ENCODE measurements at regions not wholly inside any gene's neighbourhood (a gene's known extent, or its start where the extent isn't known, plus 50 kb on each side); places are given as distances from the start of the nearest gene placed in this dataset.

DNA sequence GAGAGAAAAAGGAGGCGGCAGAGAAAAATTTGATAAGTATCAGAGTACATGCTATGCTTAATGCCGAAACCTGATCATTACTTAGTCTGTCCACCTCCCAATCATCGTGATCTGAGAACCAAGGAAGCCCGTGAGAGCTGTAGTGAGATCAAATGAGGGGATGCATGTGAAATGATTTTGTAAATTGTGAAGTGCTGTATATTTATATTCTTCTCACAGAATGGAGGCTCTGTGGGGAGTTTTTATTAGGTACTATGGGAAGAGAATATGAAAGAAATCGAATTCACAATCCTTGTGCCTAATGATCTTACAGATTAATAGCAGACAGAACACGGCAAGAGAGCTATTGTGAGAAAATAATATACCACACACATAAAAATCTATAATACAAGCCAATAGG is 115.5 kb downstream of the LYPLAL1 start:
- H3K27ac ChIP-seq (ENCODE audit: control insufficient read depth, insufficient read depth, low read length), result no peak overlapping the region
- dilution Hi-C loops (cut with MboI; ENCODE audit: extremely low pct_ligation_motif_present, low sequenced_read_pairs), result no loop called here
- H3K27me3 ChIP-seq (ENCODE audit: control insufficient read depth, extremely low read depth, insufficient read depth, low read length), result peaks cover 4% of the 10 kb centered on the region
- no peak for TF ChIP-seq EZH2 (IDR thresholded peaks at IDR 0.05; ENCODE audit: low read length)
- TF ChIP-seq CTCF (optimal IDR thresholded peaks at IDR 0.05 in 1 of 3, IDR thresholded peaks at IDR 0.05 in 1 of 3, conservative IDR thresholded peaks at IDR 0.05 in 1 of 3; ENCODE audit: extremely low read depth in 1 of 3, insufficient read depth in 2 of 3, low read length in 3 of 3), result no peak
- H3K4me1 ChIP-seq (ENCODE audit: control insufficient read depth, extremely low read depth, insufficient read depth, low read length), result no peaks in the 10 kb centered on the region
- no peak for FAIRE-seq
- H3K9me1 ChIP-seq (ENCODE audit: control insufficient read depth, extremely low read depth, insufficient read depth, low read length), result no peaks in the 10 kb centered on the region
- H3K9ac ChIP-seq (ENCODE audit: control insufficient read depth, extremely low read depth, insufficient read depth, low read length), result no peak overlapping the region
- no peak overlapping the region for H3K4me3 ChIP-seq (ENCODE audit: control insufficient read depth in 2 of 3, extremely low read depth in 1 of 3, insufficient read depth in 2 of 3, low read depth in 1 of 3, low read length in 3 of 3)
- no peaks in the 10 kb centered on the region for H4K20me1 ChIP-seq (ENCODE audit: control insufficient read depth, extremely low read depth, insufficient read depth, low read length)
- H3K9me3 ChIP-seq (ENCODE audit: control insufficient read depth, low read depth, low read length), result no peaks in the 10 kb centered on the region
- no peaks in the 10 kb centered on the region for H3K79me2 ChIP-seq (ENCODE audit: control insufficient read depth, insufficient read depth, low read length)
- DNase-seq (ENCODE audit: low read depth, low spot score), result no peak
- no peak overlapping the region for H3K4me2 ChIP-seq (ENCODE audit: control insufficient read depth, extremely low read depth, insufficient read depth, low read depth, low read length)
- H3K36me3 ChIP-seq (ENCODE audit: control insufficient read depth in 2 of 2, extremely low read depth in 1 of 2, insufficient read depth in 2 of 2, low read length in 2 of 2), result no peaks in the 10 kb centered on the region
- no peak overlapping the region for H2AFZ ChIP-seq (ENCODE audit: control insufficient read depth, low read length)

GRCh38 chr1:219283541-219283940 is 109.9 kb downstream of the LYPLAL1 start:
- H3K27ac ChIP-seq (ENCODE audit: control insufficient read depth, insufficient read depth, low read length), result no peak overlapping the region
- H3K9me1 ChIP-seq (ENCODE audit: control insufficient read depth, extremely low read depth, insufficient read depth, low read length), result no peaks in the 10 kb centered on the region
- no peaks in the 10 kb centered on the region for H3K4me1 ChIP-seq (ENCODE audit: control insufficient read depth, extremely low read depth, insufficient read depth, low read length)
- TF ChIP-seq CTCF (optimal IDR thresholded peaks at IDR 0.05 in 1 of 3, IDR thresholded peaks at IDR 0.05 in 1 of 3, conservative IDR thresholded peaks at IDR 0.05 in 1 of 3; ENCODE audit: extremely low read depth in 1 of 3, insufficient read depth in 2 of 3, low read length in 3 of 3) (no peak), EZH2 (IDR thresholded peaks at IDR 0.05; ENCODE audit: low read length) (no peak)
- no peak overlapping the region for H3K4me3 ChIP-seq (ENCODE audit: control insufficient read depth in 2 of 3, extremely low read depth in 1 of 3, insufficient read depth in 2 of 3, low read depth in 1 of 3, low read length in 3 of 3)
- no peaks in the 10 kb centered on the region for H3K36me3 ChIP-seq (ENCODE audit: control insufficient read depth in 2 of 2, extremely low read depth in 1 of 2, insufficient read depth in 2 of 2, low read length in 2 of 2)
- no peaks in the 10 kb centered on the region for H3K9me3 ChIP-seq (ENCODE audit: control insufficient read depth, low read depth, low read length)
- no peak overlapping the region for H3K4me2 ChIP-seq (ENCODE audit: control insufficient read depth, extremely low read depth, insufficient read depth, low read depth, low read length)
- H4K20me1 ChIP-seq (ENCODE audit: control insufficient read depth, extremely low read depth, insufficient read depth, low read length), result no peaks in the 10 kb centered on the region
- no peak overlapping the region for H2AFZ ChIP-seq (ENCODE audit: control insufficient read depth, low read length)
- dilution Hi-C loops (cut with MboI; ENCODE audit: extremely low pct_ligation_motif_present, low sequenced_read_pairs), result no loop called here
- no peak for FAIRE-seq
- H3K79me2 ChIP-seq (ENCODE audit: control insufficient read depth, insufficient read depth, low read length), result no peaks in the 10 kb centered on the region
- DNase-seq (ENCODE audit: low read depth, low spot score), result no peak
- no peaks in the 10 kb centered on the region for H3K27me3 ChIP-seq (ENCODE audit: control insufficient read depth, extremely low read depth, insufficient read depth, low read length)
- H3K9ac ChIP-seq (ENCODE audit: control insufficient read depth, extremely low read depth, insufficient read depth, low read length), result no peak overlapping the region
